Hematopoietic multipotent progenitor cell treated with erythropoietin and hydrocortisone succinate and interleukin-3 and kit ligand, for 15 days (in vitro differentiated cells): ENCODE measurements at regions not wholly inside any gene's neighbourhood (a gene's known extent, or its start where the extent isn't known, plus 50 kb on each side); places are given as distances from the start of the nearest gene placed in this dataset.

Experiments
- DNase-seq: peaks from one replicate; pipeline ENCODE4 v3.0.0-alpha.2; 2015; ENCODE audit warnings: low spot score

DNA sequence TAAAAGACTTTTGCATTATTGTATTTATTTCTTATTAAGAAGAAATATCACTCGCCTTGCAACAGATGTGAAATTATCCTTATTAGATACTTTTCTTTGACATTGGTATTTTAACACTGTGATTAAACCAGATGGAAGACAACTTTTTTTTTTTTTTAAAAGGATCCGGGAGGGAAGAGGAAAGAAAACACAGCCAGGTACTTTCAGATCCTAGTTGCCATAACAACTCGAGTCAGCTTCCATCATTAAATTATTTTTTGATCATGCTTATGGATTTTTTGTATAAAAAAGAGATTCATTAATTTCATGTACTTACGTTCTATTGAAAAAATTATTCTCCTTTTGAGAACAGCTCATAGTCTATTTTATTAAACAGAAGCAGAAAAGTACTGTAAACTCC lies 515.7 kb downstream of the TBC1D4 start:
- DNase-seq = no peak

DNA sequence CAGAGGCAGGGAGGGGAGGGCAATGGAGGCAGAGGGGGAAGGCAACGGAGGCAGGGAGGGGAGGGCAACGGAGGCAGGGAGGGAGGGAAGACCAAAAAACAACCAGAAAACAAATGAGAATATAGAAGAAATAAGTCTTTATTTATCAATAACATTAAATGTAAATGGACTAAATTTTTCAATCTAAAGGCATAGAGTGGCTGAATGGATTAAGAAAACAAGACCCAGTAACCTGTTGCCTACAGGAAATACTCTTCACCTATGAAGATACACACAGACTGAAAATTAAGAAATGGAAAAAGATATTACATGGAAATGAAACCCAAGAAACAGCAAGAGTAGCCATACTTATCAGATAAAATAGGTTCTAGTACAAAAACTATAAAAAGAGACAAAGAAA lies 536.3 kb downstream of the TBC1D4 start:
- DNase-seq = no peak

DNA sequence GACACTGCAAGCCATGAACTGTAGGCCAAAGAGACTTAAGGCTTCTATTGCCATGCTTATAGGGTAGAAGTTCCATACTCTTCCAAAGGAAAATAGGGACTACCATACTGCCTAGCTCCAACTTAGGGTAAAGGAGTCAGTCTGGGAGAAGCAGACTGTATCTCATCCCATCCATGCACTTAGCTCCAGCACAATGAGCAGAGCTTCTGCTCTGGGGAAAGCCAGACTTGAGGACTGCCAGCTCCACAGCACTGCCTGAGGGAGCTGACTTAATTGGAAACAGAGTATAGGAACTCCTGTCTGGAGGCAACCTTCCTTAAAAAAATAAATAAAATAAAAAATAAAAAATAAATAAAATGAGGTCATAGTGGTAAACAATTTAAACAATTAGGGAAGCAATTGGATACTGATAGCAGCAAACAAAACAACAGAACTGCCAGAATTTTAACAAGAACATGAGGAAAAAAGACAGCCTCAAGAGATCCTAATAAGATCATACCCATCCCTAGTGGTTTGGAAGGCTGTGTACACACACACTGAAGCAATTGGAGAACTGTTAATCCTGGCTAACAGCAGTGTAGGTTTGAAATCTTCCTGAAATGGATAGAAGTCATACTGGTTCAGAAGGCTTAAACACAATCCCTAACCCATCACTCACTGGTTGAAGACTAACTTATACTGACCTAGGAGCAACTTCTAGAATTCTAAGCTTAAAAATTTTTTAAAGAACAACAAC lies 550.1 kb downstream of the TBC1D4 start:
- no peak for DNase-seq

DNA sequence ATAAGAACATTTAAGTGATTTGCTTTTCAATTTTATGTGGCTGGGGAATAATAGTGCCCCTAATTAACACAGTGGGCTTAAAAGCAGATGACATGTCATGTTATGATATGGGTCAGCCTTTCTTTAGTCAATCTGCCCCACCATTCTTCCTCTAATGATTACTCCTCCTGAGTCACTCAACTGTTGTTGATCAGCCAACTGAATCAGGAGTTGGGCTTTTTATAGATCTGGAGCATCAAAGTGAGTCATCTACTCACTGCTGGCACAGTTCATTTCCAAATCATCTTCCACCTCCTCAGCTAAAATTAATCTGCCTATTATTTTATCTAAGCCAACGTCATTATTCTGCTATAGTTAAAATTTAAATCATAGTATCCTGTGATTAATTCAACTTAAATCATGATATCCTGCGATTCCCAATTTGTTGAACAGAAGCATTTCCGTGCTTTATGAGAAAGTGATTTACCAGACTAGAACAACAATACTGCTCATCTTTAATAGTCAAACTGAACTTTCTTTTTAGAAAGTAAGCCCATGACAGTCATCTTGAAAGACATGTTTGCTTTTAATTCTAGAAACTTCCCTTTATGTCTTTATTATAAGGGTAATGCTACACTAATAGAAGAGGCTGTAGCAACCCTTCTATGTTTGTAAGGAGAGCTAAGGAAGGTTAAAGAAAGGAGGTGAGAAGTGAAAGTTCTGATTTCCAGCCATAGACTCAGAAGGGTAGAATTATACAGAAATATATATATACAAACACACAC lies 551.4 kb downstream of the TBC1D4 start:
- no peak for DNase-seq

DNA sequence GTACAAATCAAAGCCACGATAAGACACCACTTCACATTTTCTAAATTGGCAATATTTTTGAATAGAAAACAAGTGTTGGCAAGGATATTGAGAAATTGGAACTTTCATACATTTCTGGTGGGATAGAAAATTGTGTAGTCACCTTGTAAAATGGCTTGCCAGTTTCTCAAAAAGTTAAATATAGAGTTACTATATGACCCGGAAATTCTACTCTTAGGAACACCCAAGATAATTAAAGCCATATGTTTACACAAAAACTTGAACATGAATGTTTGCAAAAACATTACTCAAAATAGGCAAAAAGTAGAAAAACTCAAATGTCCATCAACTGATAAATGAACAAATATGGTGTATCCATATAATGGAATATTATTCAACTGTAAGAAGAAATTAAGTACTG lies 552.5 kb downstream of the TBC1D4 start:
- DNase-seq = no peak

DNA sequence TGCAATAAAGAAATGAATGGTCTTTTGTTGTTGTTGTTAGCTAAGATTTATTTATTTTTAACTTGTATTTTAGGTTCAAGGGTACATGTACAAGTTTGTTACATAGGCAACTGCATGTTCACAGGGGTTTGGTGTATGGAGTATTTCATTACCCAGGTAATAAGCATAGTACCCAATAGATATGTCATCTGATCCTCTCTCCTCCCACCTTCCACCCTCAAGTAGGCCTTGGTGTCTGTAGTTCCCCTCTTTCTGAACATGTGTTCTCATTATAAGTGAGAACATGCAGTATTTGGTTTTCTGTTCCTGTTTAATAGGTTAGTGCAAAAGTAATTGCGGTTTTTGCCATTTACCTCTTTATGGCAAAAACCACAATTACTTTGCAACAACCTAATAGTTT lies 554.1 kb downstream of the TBC1D4 start:
- DNase-seq = no peak

DNA sequence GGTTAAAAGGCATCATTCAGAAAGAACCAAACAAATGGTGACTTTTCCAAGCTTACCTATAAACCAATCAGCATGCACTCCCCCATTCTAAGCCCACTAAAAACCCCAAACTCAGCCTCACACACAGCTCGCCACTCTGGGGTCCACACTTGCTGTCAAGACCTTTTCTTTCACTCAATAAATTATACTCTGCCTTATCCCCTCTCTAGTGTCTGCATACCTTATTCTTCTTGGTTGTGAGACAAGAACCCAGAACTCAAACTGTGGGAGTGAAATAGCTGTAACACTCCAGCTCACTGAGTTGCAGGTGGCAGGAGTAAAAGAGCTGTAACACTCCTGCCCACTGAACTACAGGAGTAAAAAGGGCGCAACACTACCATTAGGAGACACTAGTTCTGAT lies 559.0 kb downstream of the TBC1D4 start:
- DNase-seq = no peak

DNA sequence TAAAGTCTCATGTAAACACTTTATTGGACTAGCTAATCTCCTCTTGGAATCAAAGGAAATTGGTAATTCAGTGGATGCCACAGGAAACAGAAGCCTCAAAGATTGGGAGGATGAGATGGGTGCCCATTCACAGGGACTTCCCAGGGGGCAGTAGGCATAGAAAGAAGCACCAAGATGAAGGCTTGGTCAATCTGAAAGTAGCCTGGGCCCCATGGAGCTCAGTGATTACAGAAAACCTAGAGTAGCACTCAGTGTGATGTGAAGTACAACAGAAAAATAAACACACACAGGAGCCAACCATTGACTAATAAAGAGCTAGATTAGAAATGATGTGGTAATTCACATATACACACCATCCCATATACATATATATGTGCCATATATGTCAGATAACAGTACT lies 560.6 kb downstream of the TBC1D4 start:
- DNase-seq = no peak

DNA sequence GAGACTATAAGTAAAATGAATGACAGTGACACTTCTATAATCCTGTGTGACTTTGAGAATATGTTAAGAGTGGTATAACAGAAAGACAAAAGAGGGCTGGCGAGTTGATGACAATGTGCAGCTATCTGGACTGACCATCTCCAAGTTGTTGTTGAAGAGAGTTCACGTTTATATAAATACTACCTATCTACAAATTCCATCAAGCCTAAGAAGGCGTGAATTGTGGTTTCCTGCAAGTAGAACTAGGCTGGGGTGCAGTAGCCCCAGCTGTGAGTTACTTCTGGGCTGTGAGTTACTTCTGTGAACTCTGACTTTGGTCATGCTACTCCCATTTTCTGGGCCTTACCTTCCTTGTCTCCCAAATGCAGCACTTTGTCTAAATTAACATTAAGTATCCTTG lies 561.0 kb downstream of the TBC1D4 start:
- DNase-seq = no peak

DNA sequence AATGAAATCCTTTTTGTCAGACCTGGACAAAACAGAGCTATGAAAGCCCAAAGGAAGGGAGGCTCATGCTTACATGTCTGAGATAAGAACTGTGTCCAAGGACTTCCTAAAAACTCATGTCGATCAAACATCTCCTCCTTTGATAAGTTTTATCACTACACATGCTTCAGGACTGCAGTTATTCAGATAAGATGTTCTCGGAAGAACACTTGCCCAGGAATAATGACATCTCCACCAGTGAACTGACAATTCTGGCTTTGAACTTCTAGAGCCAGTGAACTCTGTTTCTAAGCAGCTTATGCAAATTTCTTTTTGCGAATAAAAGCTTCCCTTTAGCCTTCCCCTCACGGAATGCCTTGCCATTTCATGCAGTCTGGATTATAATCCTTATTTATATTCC lies 561.6 kb downstream of the TBC1D4 start:
- no peak for DNase-seq

DNA sequence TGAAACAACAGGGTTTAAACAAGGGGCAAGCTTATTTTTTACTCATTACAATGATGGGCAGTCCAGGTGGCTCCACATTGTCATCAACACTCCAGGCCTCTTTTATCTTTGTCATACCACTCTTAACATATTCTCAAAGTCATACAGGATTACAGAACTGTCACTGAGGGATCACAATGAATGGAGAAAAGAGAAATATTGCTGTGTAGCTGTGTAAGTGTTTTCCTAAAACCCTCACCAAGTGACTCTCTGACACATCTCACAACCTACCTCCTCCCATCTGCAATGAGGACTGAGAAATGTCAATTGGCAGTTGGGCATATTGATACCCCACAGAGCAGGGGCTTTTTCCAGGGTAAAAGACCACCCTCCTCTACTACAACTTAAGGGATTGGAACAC lies 562.1 kb downstream of the TBC1D4 start:
- DNase-seq = no peak

DNA sequence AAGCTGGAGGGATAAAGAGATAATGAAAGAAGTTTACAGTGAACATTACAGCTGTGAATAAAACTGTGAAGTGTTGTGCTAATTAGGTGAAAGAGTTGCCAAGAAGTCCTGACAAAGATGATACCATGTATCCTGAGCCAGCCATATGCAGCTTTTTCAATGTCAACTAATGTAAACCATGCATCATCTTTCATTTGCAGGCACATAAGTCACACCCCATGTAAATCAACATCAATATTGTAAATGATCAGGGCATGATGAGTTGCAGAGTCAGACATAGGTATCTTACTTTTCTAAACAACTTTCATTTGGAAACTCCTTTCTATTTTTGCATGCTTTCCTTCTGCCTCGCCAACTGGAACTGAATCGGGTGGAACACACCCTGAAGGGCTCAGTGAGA lies 569.1 kb downstream of the TBC1D4 start:
- DNase-seq = no peak

DNA sequence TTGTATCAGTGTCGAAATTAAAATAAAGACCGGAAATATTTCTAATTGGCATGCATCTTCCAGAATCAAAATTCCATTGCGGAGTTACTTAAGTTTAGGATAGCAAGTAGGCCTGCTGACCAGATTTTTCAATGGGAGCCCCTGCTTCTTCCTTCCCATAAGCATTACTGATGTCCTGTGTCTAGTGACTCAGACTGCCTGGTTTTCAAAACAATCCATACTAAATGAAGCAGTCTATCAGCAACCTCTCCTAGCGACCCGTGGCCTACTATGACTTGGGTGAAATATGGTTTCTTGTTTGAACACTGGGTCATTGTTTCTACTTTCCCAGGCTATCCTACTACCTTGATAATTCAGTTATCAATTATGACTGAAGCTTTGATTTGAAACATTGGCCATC lies 571.6 kb downstream of the TBC1D4 start:
- no peak for DNase-seq

DNA sequence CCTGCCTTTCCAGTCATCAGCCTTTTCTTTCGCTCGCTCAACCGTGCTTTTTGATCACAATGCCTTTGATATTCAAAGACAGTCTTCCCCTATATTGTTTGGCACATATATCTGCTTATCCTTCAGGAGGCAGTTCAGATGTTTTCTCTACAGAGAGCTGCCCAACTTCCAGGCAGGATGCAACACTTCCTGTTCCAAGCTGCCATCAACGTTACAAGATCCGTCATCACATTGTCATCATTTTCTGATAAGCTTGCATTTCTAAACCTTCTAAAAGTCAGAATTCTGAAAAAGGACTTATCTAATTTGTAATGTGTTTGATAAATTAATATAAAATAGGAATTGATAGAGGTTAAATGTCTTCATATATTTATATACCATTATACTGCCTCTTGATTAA lies 574.2 kb downstream of the TBC1D4 start:
- no peak for DNase-seq

DNA sequence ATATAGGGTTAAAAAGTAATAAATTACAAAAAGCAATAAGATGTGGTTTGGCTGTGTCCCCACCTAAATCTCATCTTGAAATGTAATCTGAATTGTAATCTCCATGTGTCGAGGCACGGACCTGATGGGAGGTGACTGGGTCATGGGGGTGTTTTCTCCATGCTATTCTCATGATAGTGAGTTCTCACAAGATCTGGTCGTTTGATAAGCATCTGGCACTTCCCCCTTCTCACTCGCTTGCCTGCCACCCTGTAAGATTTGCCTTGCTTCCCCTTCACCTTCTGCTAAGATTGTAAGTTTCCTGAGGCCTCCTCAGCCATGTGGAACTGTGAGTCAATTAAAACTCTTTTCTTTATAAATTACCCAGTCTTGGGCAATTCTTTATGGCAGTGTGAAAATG lies 577.4 kb downstream of the TBC1D4 start:
- DNase-seq = no peak

DNA sequence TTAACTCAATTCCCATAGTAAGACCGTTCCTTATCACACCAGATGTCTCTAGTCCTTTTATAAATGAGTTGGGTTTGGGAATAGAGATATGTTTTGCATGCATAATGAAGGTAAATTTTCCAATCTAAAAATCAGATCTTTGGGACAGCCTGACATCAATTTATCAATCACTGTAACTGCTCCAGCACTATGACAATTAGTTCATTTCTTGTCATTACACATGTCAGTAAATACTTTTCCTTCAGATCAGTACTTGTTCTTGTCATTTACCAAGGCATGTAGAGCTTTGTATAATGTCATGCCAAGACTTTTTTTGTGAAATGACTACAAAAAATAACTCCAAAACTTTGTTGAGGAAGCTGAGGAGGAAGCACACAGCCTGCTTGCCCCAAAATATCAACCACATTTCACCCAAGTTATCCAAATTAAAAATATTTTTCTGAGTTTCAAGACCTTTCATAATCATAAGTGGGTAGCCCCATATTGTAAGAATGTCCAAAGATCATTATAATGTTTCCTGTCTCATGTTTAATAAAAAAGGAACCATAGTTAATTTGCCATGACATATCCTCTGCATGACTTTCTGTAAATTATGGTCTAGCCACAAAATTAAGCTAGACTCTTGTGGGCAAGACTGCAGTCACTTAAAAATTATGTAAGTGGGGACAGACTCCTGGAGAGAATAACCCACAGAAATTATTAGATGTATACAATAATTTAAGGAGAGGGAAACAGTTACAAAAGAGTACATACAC lies 586.8 kb downstream of the TBC1D4 start:
- no peak for DNase-seq

DNA sequence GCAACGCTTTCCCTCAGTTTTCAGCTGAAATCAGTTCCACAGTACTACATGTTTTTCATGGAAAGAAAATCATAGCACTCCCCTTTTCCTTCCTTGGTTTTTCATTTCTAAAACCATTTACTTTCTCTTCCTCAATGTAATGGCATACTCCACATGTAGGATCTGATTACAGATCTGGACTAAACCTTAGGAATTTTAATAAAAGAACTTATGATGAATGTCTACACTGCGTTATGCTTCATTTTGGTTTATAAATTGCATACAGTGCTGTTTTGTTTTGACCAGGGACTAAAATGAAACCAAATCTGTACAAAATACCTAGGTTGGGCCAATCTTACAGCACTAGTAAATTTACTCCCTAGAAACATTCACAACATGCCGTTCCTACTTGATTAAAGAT lies 589.9 kb downstream of the TBC1D4 start:
- DNase-seq = no peak

DNA sequence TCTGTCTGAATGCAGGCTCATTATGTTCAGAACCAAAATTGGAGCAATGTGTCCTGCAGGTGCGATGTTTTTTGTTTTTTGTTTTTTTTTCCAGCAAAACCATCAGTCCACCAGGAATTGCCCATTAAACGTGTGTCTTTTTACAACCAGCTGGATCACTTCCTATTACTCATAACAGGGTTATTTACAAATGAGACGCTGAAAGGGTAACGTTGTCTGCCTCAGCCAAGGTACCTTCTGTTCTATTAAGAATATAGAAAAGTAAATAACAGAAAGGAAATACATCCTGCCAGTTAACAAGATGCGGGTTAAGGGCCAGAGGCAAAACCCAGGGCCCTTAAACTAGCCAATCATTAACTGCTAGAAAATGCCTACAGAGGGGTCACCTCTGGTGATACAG lies 590.4 kb downstream of the TBC1D4 start:
- DNase-seq = no peak

DNA sequence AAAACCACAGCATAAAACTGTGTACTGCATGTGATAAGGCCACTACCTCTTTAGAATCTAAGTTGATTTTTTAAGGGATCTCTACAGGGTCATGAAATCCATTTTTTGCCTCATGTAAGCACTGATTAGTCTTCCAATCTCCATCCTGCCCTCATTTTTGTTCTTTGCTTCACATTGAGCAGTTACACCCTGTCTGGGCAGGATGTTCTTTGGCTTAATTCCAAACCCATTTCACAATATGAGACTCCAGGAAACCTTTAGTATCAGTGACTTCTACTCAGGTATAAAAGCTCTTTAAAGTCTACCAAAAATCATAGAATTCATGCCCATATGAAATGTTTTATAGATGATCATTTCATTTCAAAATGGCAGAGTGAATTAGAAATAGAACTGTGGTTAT lies 592.6 kb downstream of the TBC1D4 start:
- DNase-seq = no peak

DNA sequence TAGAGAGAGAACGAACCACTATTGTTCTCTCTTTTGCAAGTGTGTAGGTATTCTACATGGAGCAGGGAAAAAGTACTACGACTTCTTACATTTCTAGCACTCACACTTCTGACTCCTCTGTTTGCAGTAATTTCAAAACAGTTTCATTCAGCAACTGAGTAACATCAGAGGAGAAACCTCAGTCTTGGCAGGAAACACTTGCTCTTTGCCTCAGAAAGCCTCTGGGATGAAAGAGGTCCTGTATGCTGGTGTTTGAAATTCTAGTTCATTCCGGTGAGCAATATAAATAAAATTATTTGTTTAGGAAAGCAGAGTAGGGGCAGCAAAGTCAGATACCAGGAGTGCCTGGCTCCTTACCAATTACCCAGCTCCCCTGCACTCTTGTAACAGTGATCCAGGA lies 595.5 kb downstream of the TBC1D4 start:
- no peak for DNase-seq

DNA sequence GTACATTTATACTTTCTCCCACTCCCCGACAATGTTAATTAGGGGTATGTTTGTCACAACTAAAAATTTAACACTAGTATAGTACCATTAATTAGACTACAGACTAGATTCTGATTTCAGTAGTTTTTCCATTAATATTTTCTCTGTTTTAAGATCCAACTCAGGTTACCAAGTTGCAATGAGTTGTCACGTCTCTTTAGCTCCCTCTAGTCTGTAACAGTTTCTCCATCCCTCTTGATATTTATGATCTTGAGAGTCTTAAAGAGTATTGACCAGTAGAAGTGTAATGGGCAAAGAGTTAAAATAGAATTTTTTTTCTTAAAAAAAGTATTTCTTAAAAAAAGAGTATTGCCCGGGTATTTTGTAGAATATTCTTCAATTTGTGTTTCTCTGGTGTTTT lies 598.1 kb downstream of the TBC1D4 start:
- no peak for DNase-seq

DNA sequence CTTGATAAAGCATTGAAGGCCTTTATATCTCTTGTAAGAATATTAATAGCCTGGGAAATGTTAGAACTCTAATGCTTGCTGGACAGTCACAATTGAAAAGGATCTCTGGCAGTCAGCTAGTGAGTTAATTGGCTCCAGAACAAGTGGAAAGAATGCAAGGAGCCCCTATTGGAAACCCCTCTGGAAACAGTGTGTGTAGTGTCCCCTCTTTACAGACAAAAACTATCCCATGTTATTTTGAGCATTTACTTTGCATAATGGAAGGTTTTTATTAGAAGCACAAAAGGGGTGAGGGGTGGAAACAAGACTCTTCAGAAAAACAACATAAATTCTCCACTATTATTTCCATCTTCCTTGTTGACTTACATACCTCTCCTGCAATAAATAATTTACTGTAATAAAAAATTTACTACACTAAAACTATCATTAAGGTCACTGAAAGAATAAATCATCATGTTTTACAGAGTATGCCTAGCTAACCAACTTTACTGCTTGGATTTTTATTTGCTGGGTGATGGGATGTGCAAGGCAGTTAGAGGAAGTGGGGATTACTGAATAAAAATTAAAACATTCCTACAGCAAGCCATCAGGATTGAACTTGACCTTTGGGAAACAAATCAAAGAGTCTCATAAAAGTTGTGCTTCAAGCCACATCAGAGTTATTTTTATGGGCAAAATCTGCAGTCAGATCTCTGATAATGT lies 610.4 kb downstream of the TBC1D4 start:
- no peak for DNase-seq

DNA sequence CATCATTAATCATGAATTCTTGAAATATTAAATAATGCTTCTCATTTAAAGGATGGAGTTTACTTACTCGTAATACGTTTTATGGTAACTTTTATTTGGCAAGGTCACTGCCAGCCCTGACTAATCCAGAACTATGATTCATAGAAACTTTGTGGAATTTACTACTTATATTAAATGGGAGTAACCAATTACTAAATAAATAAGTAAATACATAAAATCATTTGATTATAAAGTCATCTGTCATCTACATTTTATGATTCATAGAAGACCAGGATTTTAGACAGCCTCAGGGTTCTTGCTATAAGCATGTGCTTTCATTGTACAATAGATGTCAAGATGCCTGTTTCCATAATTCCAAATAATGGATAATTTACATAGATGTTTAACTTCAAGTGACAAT lies 611.1 kb downstream of the TBC1D4 start:
- no peak for DNase-seq
